Keratinocyte (primary cell): ENCODE measurements at regions not wholly inside any gene's neighbourhood (a gene's known extent, or its start where the extent isn't known, plus 50 kb on each side); places are given as distances from the start of the nearest gene placed in this dataset.
A peak's percentile ranks its signal among the peaks of the same experiment; 100 is the strongest.

ENCODE experiments used
- DNase-seq: peaks from one replicate; pipeline ENCODE4 v3.0.0-alpha.2; 2011; ENCODE audit warnings: low read depth, missing footprints, low spot score
- FAIRE-seq: peaks from 2 replicates; lab custom pipeline; 2011; peaks lifted over from hg19 to GRCh38; lab: Jason Lieb, UNC
- H2AFZ ChIP-seq: 2 replicates; pipeline ENCODE4 v1.6.0; 2012; ENCODE audit warnings: low read length, control low read depth, inconsistent platforms; ENCODE audit not compliant: control insufficient read depth
- H3K27ac ChIP-seq: 2 replicates; pipeline ENCODE4 v1.5.1; 2011; ENCODE audit warnings: low read length; ENCODE audit not compliant: control insufficient read depth, insufficient read depth
- H3K27me3 ChIP-seq: 3 replicates; pipeline ENCODE4 v1.6.0; 2011; ENCODE audit warnings: low read length; ENCODE audit not compliant: control insufficient read depth, insufficient read depth; ENCODE audit errors: extremely low read depth
- H3K36me3 ChIP-seq, 2 experiments: 2 replicates in 1 of 2; 3 replicates in 1 of 2; pipeline ENCODE4 v1.5.1; 2011; ENCODE audit warnings: low read length in 2 of 2, mild to moderate bottlenecking in 1 of 2; ENCODE audit not compliant: control insufficient read depth in 2 of 2, insufficient read depth in 2 of 2; ENCODE audit errors: extremely low read depth in 1 of 2
- H3K4me1 ChIP-seq: 3 replicates; pipeline ENCODE4 v1.5.1; 2011; ENCODE audit warnings: low read length; ENCODE audit not compliant: control insufficient read depth, insufficient read depth; ENCODE audit errors: extremely low read depth
- H3K4me2 ChIP-seq: 3 replicates; pipeline ENCODE4 v1.6.0; 2011; ENCODE audit warnings: low read depth, low read length; ENCODE audit not compliant: control insufficient read depth, insufficient read depth; ENCODE audit errors: extremely low read depth
- H3K4me3 ChIP-seq, 3 experiments: fragments of 200-600 bp in 1 of 3; sonication (generic) in 1 of 3; 2 replicates in 2 of 3; 3 replicates in 1 of 3; pipeline ENCODE4 v1.5.1; 2011 to 2016; ENCODE audit warnings: low read length in 3 of 3, mild to moderate bottlenecking in 3 of 3, control low read depth in 2 of 3, inconsistent platforms in 1 of 3, low read depth in 1 of 3, mixed read lengths in 1 of 3, mixed run types in 1 of 3, moderate library complexity in 1 of 3; ENCODE audit not compliant: control insufficient read depth in 2 of 3, insufficient read depth in 2 of 3; ENCODE audit errors: extremely low read depth in 1 of 3
- H3K79me2 ChIP-seq: 2 replicates; pipeline ENCODE4 v1.6.0; 2012; ENCODE audit warnings: low read length; ENCODE audit not compliant: control insufficient read depth, insufficient read depth
- H3K9ac ChIP-seq: 3 replicates; pipeline ENCODE4 v1.6.0; 2011; ENCODE audit warnings: low read length; ENCODE audit not compliant: control insufficient read depth, insufficient read depth; ENCODE audit errors: extremely low read depth
- H3K9me1 ChIP-seq: 3 replicates; pipeline ENCODE4 v1.6.0; 2011; ENCODE audit warnings: low read length; ENCODE audit not compliant: control insufficient read depth, insufficient read depth; ENCODE audit errors: extremely low read depth
- H3K9me3 ChIP-seq: 2 replicates; pipeline ENCODE4 v1.5.1; 2012; ENCODE audit warnings: low read depth, low read length; ENCODE audit not compliant: control insufficient read depth
- H4K20me1 ChIP-seq: 3 replicates; pipeline ENCODE4 v1.6.0; 2011; ENCODE audit warnings: low read length; ENCODE audit not compliant: control insufficient read depth, insufficient read depth; ENCODE audit errors: extremely low read depth
- CTCF ChIP-seq, 3 experiments: IDR thresholded peaks in 1 of 3; conservative IDR thresholded peaks in 1 of 3; optimal IDR thresholded peaks in 1 of 3; 2 replicates in 2 of 3; 3 replicates in 1 of 3; pipeline versions ENCODE3 to v1.5.1; 2011; ENCODE audit warnings: low read length in 3 of 3, mild to moderate bottlenecking in 3 of 3, moderate library complexity in 2 of 3, control low read depth in 1 of 3, inconsistent platforms in 1 of 3; ENCODE audit not compliant: insufficient read depth in 2 of 3; ENCODE audit errors: extremely low read depth in 1 of 3
- EZH2 ChIP-seq: IDR thresholded peaks from one replicate; pipeline ENCODE4 v1.6.1; 2012; ENCODE audit warnings: inconsistent platforms, mild to moderate bottlenecking, low read length, moderate library complexity
- dilution Hi-C: fragments of 300-500 bp; cut with MboI; formaldehyde crosslinking; loops from one replicate; pipeline ENCODE4 v1.7.0; 2020; ENCODE audit warnings: low sequenced_read_pairs; ENCODE audit not compliant: extremely low pct_ligation_motif_present

- Histone ChIP-seq H3K79me2 (no peaks in the 10 kb centered on the region), H4K20me1 (no peaks in the 10 kb centered on the region), H3K27me3 (no peaks in the 10 kb centered on the region), H3K4me2 (peak overlapping the region; percentile 39), H3K4me3 (no peak overlapping the region), H3K9me1 (no peaks in the 10 kb centered on the region), H3K4me1 (peaks cover 6% of the 10 kb centered on the region), H3K36me3 (no peaks in the 10 kb centered on the region), H3K9me3 (no peaks in the 10 kb centered on the region), H2AFZ (peak overlapping the region; percentile 83), H3K27ac (no peak overlapping the region), H3K9ac (no peak overlapping the region)
- TF ChIP-seq CTCF (optimal IDR thresholded peaks at IDR 0.05 in 1 of 3, IDR thresholded peaks at IDR 0.05 in 1 of 3, conservative IDR thresholded peaks at IDR 0.05 in 1 of 3; ENCODE audit: extremely low read depth in 1 of 3, insufficient read depth in 2 of 3, low read length in 3 of 3): no peak
- no peak for TF ChIP-seq EZH2
- dilution Hi-C loops: no loop called here
- DNase-seq (no peak), FAIRE-seq (peak; percentile 48)
These were observed 88.0 kb upstream of the ALKAL2 start for GRCh38 chr2:375956-376307.

DNA sequence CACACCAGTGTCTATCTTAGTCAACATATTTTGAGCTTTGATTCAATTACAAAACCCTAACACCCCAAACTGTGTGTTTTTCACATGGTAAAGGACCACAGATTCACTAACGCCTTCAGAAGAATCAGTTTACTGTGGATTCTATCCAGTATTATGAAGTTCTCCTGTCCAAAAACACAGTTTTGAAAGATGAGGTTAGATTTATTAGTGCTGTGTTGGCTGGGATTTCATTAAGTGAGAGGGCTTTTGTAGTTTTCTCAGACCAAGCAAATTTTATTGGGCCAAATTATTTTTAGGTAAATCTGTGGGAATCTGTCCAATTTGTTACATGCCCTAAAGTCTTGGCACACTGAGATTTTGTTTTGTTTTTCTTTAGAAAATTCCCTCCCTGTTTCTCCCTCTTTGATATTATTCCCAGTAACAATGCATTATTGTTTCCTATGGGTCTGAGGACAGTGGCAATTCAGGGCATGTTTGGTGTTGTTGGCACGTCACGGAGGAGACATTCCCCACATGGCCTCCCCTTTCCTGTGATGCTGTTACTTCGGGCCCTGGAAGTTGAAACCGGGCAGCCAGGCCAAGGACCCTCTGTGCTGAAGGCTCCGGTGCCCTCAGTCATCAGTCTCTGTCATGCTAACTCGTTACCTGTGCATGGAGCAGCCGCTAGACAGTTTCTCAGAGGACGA lies 87.5 kb upstream of the ALKAL2 start:
- Histone ChIP-seq H3K9me1 (no peaks in the 10 kb centered on the region), H3K27me3 (no peaks in the 10 kb centered on the region), H3K36me3 (no peaks in the 10 kb centered on the region), H3K27ac (no peak overlapping the region), H3K4me1 (peaks cover 6% of the 10 kb centered on the region), H3K4me2 (peak overlapping the region; percentile 39), H3K4me3 (no peak overlapping the region), H2AFZ (peak overlapping the region; percentile 83), H4K20me1 (no peaks in the 10 kb centered on the region), H3K9ac (no peak overlapping the region), H3K9me3 (no peaks in the 10 kb centered on the region), H3K79me2 (no peaks in the 10 kb centered on the region)
- dilution Hi-C loops: no loop called here
- DNase-seq: no peak
- TF ChIP-seq EZH2 (no peak), CTCF (optimal IDR thresholded peaks at IDR 0.05 in 1 of 3, IDR thresholded peaks at IDR 0.05 in 1 of 3, conservative IDR thresholded peaks at IDR 0.05 in 1 of 3; ENCODE audit: extremely low read depth in 1 of 3, insufficient read depth in 2 of 3, low read length in 3 of 3) (no peak)
- peak; percentile 55 for FAIRE-seq
